K562 (cell line): ENCODE measurements at regions not wholly inside any gene's neighbourhood (a gene's known extent, or its start where the extent isn't known, plus 50 kb on each side); places are given as distances from the start of the nearest gene placed in this dataset.
A peak's percentile ranks its signal among the peaks of the same experiment; 100 is the strongest.

Experiments
- BCL6 ChIP-seq: fragments of 250-450 bp; sonication (Bioruptor Pico); IDR thresholded peaks from 2 replicates; pipeline ENCODE4 v1.4.0; 2020
- DIDO1 ChIP-seq: fragments of 450-650 bp; IDR thresholded peaks from 2 replicates; pipeline ENCODE4 v1.6.1; 2016; ENCODE audit warnings: low read depth, missing biosample characterization, missing genetic modification characterization
- E2F4 ChIP-seq: sonication (generic); formaldehyde crosslinking; IDR thresholded peaks from 2 replicates; pipeline ENCODE4 v1.8.0; 2022; ENCODE audit warnings: mild to moderate bottlenecking, low read depth, missing genetic modification reagents
- E2F8 ChIP-seq: fragments of 450-650 bp; IDR thresholded peaks from 2 replicates; pipeline ENCODE4 v1.7.1; 2018; ENCODE audit warnings: mild to moderate bottlenecking, low read depth; ENCODE audit not compliant: partially characterized antibody
- FOXM1 ChIP-seq, 2 experiments: fragments of 450-650 bp in 1 of 2; sonication (generic) in 1 of 2; formaldehyde crosslinking in 1 of 2; IDR thresholded peaks; 2 replicates each; pipeline versions ENCODE4 v1.6.1 to v1.9.0; 2017 to 2022; ENCODE audit warnings: low read depth in 2 of 2, mild to moderate bottlenecking in 2 of 2, missing genetic modification reagents in 1 of 2, moderate library complexity in 1 of 2
- GABPB1 ChIP-seq: sonication (generic); formaldehyde crosslinking; IDR thresholded peaks from 2 replicates; pipeline ENCODE4 v1.8.0; 2022; ENCODE audit warnings: mild to moderate bottlenecking, missing genetic modification reagents
- KDM2B ChIP-seq: fragments of 250-450 bp; sonication (Bioruptor Pico); IDR thresholded peaks from 2 replicates; pipeline ENCODE4 v1.8.0; 2021; ENCODE audit warnings: mild to moderate bottlenecking, moderate library complexity
- KDM4B ChIP-seq, 2 experiments: fragments of 450-650 bp in 1 of 2; sonication (generic) in 1 of 2; IDR thresholded peaks; 2 replicates each; pipeline ENCODE4 v1.6.1; 2016 to 2017; ENCODE audit warnings: borderline replicate concordance in 2 of 2, antibody characterized with exemption in 1 of 2, low read depth in 1 of 2, mild to moderate bottlenecking in 1 of 2
- KLF16 ChIP-seq: IDR thresholded peaks from 2 replicates; pipeline ENCODE4 v1.6.1; 2016; ENCODE audit warnings: antibody characterized with exemption
- MECOM ChIP-seq: fragments of 250-450 bp; sonication (Bioruptor Pico); IDR thresholded peaks from 2 replicates; pipeline ENCODE4 v1.8.0; 2022; ENCODE audit warnings: inconsistent platforms
- MEF2D ChIP-seq: conservative IDR thresholded peaks from 2 replicates; pipeline ENCODE4 v1.6.1; 2016; ENCODE audit warnings: low read depth, missing genetic modification characterization, missing compliant biosample characterization
- MTA1 ChIP-seq: fragments of 450-650 bp; IDR thresholded peaks from 2 replicates; pipeline ENCODE4 v1.6.1; 2017; ENCODE audit warnings: borderline replicate concordance
- PHB2 ChIP-seq: fragments of 450-650 bp; IDR thresholded peaks from 2 replicates; pipeline ENCODE4 v1.6.1; 2017; ENCODE audit warnings: low read depth
- POLR2A ChIP-seq: fragments of 450-650 bp; conservative IDR thresholded peaks from 2 replicates; pipeline ENCODE4 v1.6.1; 2016
- POLR2B ChIP-seq: fragments of 450-650 bp; IDR thresholded peaks from 2 replicates; pipeline ENCODE4 v1.6.1; 2018; ENCODE audit warnings: low read depth; ENCODE audit not compliant: partially characterized antibody
- POLR3G ChIP-seq: IDR thresholded peaks from 2 replicates; pipeline ENCODE4 v1.6.1; 2011; ENCODE audit not compliant: insufficient read length, insufficient replicate concordance; ENCODE audit errors: extremely low read depth
- RAD21 ChIP-seq, 2 experiments: fragments of 250-450 bp in 1 of 2; fragments of 450-650 bp in 1 of 2; sonication (Bioruptor Pico) in 1 of 2; formaldehyde crosslinking in 1 of 2; IDR thresholded peaks in 1 of 2; conservative IDR thresholded peaks in 1 of 2; 2 replicates each; pipeline versions ENCODE4 v1.4.0 to v1.8.0; 2020 to 2022; ENCODE audit warnings: mild to moderate bottlenecking in 2 of 2, moderate library complexity in 1 of 2
- RFX7 ChIP-seq: fragments of 250-450 bp; sonication (Bioruptor Pico); IDR thresholded peaks from 2 replicates; pipeline ENCODE4 v1.5.1; 2021; ENCODE audit warnings: mild to moderate bottlenecking
- RUNX1 ChIP-seq: sonication (generic); IDR thresholded peaks from 2 replicates; pipeline ENCODE4 v1.6.1; 2016; ENCODE audit warnings: antibody characterized with exemption, low read depth
- SOX6 ChIP-seq: fragments of 450-650 bp; IDR thresholded peaks from 2 replicates; pipeline ENCODE4 v1.6.1; 2014; ENCODE audit warnings: mild to moderate bottlenecking
- SP2 ChIP-seq: IDR thresholded peaks from 2 replicates; pipeline ENCODE4 v1.6.1; 2011; ENCODE audit warnings: mild to moderate bottlenecking, low read depth, low read length, moderate library complexity; ENCODE audit not compliant: poor library complexity, severe bottlenecking; ENCODE audit errors: extremely low read depth
- ZNF584 ChIP-seq: fragments of 200-800 bp; sonication (Bioruptor generic); IDR thresholded peaks from 2 replicates; pipeline ENCODE4 v1.6.1; 2016; ENCODE audit warnings: low read depth, mild to moderate bottlenecking, missing genetic modification characterization, missing compliant biosample characterization
- ZNF668 ChIP-seq: fragments of 250-450 bp; sonication (Bioruptor Pico); IDR thresholded peaks from 2 replicates; pipeline ENCODE4 v1.8.0; 2022; ENCODE audit warnings: mild to moderate bottlenecking, inconsistent platforms
- ZNF778 ChIP-seq: fragments of 450-650 bp; formaldehyde crosslinking; IDR thresholded peaks from 2 replicates; pipeline ENCODE4 v1.4.0; 2020; ENCODE audit warnings: mild to moderate bottlenecking, moderate library complexity
- TF ChIP-seq, protein P1 (sequence below): fragments of 450-650 bp; IDR thresholded peaks from 2 replicates; pipeline ENCODE4 v1.7.0; 2016; ENCODE audit warnings: borderline replicate concordance
- TF ChIP-seq, protein P2 (sequence below): fragments of 250-450 bp; sonication (Bioruptor Pico); IDR thresholded peaks from 2 replicates; pipeline ENCODE4 v1.8.0; 2021; ENCODE audit warnings: borderline replicate concordance, mild to moderate bottlenecking, moderate library complexity; ENCODE audit not compliant: poor library complexity, severe bottlenecking

GRCh38 chr1:5304702-5305101 is 650.3 kb downstream of the AJAP1 start (continued):
- TF ChIP-seq ZNF584 (CRISPR knock-in tag) (no peak), MTA1 (no peak), KDM2B (CRISPR knock-in tag) (no peak), SP2 (no peak), RFX7 (no peak), DIDO1 (tag) (no peak), MECOM (no peak), FOXM1 (IDR thresholded peaks at IDR 0.05; ENCODE audit: low read depth) (no peak), FOXM1 (CRISPR knock-in tag; IDR thresholded peaks at IDR 0.05; ENCODE audit: low read depth) (no peak), KDM4B (IDR thresholded peaks at IDR 0.05; ENCODE audit: borderline replicate concordance in 2 of 2, low read depth in 1 of 2) (no peak), RUNX1 (no peak), E2F4 (CRISPR knock-in tag) (no peak), E2F8 (no peak), BCL6 (no peak), POLR2A (no peak), ZNF778 (CRISPR knock-in tag) (no peak), MEF2D (no peak), GABPB1 (CRISPR knock-in tag) (no peak), KLF16 (peak; percentile 70), POLR2B (no peak), RAD21 (CRISPR knock-in tag; conservative IDR thresholded peaks at IDR 0.05 in 1 of 2, IDR thresholded peaks at IDR 0.05 in 1 of 2) (no peak), POLR3G (no peak), PHB2 (peak; percentile 53; the same call in 1 of the 2 replicates), SOX6 (peak; percentile 91), ZNF668 (CRISPR knock-in tag) (no peak)
- TF ChIP-seq, protein P1, sequence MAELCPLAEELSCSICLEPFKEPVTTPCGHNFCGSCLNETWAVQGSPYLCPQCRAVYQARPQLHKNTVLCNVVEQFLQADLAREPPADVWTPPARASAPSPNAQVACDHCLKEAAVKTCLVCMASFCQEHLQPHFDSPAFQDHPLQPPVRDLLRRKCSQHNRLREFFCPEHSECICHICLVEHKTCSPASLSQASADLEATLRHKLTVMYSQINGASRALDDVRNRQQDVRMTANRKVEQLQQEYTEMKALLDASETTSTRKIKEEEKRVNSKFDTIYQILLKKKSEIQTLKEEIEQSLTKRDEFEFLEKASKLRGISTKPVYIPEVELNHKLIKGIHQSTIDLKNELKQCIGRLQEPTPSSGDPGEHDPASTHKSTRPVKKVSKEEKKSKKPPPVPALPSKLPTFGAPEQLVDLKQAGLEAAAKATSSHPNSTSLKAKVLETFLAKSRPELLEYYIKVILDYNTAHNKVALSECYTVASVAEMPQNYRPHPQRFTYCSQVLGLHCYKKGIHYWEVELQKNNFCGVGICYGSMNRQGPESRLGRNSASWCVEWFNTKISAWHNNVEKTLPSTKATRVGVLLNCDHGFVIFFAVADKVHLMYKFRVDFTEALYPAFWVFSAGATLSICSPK: no peak
- TF ChIP-seq, protein P2, sequence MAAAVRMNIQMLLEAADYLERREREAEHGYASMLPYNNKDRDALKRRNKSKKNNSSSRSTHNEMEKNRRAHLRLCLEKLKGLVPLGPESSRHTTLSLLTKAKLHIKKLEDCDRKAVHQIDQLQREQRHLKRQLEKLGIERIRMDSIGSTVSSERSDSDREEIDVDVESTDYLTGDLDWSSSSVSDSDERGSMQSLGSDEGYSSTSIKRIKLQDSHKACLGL (CRISPR knock-in tag): no peak
